AG09319 (cell line): ENCODE measurements at regions not wholly inside any gene's neighbourhood (a gene's known extent, or its start where the extent isn't known, plus 50 kb on each side); places are given as distances from the start of the nearest gene placed in this dataset.

Experiments used
- DNase-seq: peaks from one replicate; pipeline ENCODE4 v3.0.0-alpha.2; 2010; ENCODE audit warnings: low read depth; ENCODE audit errors: extremely low read depth
- TF ChIP-seq, protein P1 (sequence below): IDR thresholded peaks from 2 replicates; pipeline ENCODE4 v1.5.1; 2011; ENCODE audit warnings: low read depth, mild to moderate bottlenecking, inconsistent platforms, low read length, moderate library complexity

DNA sequence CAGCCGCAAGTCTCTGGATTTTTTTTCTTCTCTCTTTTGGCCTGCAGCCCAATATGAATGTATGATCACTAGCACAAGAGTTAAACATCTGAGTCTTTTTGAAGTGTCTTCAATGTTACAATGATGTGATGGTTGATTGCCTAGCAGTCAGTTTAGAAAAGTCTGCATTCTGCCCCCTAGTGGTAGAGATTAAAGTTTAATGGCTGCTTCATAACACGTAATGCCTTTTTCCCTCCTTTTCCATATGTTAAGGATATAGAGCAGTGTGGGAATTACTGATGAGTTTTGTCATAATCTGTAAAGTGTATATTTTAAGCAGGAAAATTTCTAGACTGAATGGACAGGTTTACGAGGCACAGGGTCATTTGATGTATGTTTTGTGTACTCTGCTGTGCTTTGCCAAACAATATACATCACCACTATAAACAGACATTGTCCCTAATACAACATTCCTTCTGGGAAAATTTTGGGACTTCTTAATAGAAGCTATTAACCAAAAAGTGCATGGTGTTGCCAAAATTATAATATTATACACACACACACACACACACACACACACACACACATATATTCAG is 1038.5 kb upstream of the NR2F2 start:
- TF ChIP-seq, protein P1, sequence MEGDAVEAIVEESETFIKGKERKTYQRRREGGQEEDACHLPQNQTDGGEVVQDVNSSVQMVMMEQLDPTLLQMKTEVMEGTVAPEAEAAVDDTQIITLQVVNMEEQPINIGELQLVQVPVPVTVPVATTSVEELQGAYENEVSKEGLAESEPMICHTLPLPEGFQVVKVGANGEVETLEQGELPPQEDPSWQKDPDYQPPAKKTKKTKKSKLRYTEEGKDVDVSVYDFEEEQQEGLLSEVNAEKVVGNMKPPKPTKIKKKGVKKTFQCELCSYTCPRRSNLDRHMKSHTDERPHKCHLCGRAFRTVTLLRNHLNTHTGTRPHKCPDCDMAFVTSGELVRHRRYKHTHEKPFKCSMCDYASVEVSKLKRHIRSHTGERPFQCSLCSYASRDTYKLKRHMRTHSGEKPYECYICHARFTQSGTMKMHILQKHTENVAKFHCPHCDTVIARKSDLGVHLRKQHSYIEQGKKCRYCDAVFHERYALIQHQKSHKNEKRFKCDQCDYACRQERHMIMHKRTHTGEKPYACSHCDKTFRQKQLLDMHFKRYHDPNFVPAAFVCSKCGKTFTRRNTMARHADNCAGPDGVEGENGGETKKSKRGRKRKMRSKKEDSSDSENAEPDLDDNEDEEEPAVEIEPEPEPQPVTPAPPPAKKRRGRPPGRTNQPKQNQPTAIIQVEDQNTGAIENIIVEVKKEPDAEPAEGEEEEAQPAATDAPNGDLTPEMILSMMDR: peak; percentile 53
- no peak for DNase-seq

DNA sequence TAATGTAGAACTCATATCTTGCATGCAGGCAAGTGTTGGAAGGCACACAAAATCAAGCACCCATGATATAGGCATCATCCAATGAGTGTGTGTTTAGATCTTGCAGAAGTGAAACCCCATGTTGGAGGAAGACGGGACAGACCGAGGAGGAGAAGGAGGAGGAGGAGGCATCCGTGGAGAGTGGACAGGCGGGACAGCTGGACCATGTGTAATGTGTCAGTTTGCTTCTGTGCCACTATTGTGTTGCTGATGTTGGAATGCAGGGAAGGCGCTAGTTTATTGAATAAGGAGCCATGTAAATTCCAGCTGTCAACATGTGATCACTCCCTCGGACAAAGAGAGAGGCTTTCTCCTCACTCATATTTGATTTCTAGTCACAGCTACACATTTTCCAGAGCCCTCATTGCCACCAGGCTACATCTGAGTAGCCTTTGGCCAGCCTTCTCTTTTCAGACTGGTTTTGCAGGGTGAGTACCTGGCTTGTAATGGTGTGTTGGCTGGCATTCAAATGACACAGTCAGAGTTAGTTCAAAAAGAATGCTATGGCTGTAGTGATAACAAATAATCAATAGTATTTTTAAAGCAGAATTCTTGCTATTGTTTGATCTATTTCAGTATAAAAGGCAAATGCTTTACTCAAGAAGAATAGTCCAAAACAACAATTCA is 1037.6 kb upstream of the NR2F2 start:
- no peak for DNase-seq
- TF ChIP-seq, protein P1: no peak

DNA sequence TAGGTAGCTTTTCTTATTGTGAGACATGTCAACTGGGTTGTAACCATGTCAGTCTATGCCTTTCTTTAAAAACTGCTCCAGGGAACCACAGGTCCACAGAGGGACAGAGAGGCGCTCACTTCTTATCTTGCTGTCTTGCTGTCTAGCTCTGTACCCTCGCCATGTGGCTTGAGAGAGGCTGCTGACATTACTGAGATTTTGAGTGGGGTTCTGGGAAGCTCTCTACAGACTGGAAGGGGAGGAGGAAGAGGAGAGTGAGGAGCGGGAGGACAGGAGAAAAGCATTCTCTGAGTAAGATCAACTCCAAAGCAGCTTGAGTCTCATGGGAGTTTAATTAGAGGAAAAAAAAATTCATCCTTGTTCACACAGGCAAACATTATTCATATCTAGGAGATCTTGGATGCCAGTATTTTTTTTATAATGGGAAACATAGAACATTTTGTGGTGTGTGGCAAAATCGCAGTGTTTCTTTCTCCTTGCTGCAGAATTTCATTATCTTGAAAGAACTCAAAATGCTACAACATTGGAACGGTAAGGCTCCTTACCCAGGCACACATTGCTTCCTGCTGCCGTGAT is 1037.0 kb upstream of the NR2F2 start:
- no peak for DNase-seq
- TF ChIP-seq, protein P1: no peak

DNA sequence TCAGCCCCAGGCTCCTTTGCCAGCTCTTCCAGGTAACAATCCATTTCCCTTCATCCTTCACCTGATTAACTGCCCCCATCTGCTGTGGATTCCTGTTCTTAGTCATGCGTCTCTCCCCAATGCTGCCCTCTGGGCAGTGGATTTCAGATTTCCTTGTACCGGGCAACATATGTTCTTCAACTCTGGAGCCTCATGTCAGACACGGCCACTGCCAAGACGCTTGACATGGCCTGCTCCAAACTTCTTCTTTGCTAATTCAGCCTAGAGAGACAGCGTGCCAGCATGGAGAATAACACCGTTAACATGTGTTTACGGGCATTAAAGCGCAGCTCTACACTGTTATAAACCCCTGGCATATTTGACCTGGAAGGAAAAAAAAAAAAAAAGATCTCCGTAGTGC is 1035.1 kb upstream of the NR2F2 start:
- TF ChIP-seq, protein P1: no peak
- DNase-seq: no peak

DNA sequence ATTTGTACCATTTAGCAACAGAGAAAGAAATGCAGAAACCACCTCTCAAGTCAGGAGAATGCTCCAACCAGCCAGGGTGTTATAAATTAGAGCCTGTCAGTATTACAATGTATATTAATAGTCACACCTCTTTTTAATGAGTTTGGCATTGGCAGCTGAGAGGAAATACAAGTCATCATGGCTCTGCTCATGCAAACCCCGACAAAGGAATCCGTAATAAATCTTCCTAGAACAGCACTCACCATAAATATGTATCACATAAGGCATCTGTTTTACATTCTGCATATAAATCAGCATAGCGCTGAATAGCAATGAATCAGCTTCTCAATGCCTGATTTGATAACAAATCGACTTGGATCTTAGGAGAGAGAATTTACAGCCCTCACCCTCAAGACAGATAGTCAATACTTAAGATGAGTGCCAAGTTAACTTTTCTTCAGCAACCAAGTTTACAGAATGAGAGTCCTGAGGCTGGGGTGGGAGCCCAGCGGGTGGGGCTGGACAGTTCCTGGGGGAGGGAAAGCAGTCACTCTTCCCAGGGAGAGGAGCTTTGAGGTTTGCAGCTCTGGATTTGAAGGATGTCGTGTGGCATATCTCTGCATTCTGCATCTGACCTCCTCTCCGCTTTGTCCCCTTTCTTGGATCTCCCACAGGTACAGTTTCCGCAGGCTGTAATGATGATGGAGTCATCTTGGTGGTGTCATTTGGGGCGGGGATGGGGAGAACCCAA is 1034.4 kb upstream of the NR2F2 start:
- DNase-seq: no peak
- TF ChIP-seq, protein P1: no peak

DNA sequence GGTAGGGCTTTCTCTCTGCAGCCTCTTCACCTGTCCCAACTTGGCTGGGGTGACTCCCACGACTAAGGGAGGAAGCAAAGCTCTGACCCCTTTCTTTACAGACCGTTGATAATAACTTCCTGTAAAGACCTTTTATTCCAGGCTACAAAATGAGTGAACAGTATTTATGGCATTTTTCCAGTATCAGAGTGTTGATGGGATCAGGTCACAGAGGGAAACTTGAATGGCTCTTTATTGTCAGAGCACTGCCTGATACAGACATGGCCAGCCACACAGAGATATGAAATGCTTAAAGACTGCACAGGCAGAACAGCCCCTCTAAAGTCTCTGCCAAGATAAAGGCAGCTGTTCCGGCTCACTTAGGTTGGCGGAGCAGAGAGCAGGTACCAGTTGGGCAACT is 1033.9 kb upstream of the NR2F2 start:
- DNase-seq: no peak
- TF ChIP-seq, protein P1: no peak

DNA sequence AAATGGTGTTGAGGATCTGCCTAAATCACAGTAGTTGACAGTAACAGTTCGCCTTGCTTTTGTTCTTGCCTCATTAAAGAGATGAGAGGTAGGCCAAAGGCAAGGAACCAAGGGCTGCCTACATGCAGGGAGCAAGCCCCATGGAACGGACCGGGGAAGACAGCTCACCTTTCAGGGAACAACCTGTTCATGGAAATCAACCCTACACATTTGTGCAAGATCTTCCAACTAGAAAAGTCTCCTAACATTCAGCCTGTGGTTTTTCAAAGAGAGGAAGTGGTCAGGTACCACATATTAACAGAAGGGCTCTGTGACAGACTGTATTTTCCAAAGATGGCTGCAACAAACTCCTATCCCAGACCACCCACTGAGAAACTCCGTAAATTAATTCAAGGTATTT is 1031.8 kb upstream of the NR2F2 start:
- TF ChIP-seq, protein P1: no peak
- no peak for DNase-seq
